Adrenal gland (tissue), 5 donors: ENCODE measurements at regions not wholly inside any gene's neighbourhood (a gene's known extent, or its start where the extent isn't known, plus 50 kb on each side); places are given as distances from the start of the nearest gene placed in this dataset.

Experiments
- CTCF ChIP-seq, 6 experiments: fragments of 450-650 bp in 4 of 6; fragments of 200-600 bp in 2 of 6; sonication (generic) in 1 of 6; IDR thresholded peaks; 1 replicate in 5 of 6; 2 replicates in 1 of 6; pipeline versions ENCODE4 v1.5.1 to v1.8.0; 2016 to 2021; ENCODE audit warnings: antibody characterized with exemption in 6 of 6, mild to moderate bottlenecking in 2 of 6, moderate library complexity in 1 of 6
- POLR2A ChIP-seq, 2 donors: fragments of 450-650 bp; IDR thresholded peaks; one replicate each; pipeline ENCODE4 v1.6.1; 2017; ENCODE audit warnings: antibody characterized with exemption in 2 of 2, mild to moderate bottlenecking in 2 of 2, moderate library complexity in 1 of 2
- donor health status: DM: no; HTN: no; CAD: no.

- TF ChIP-seq CTCF (IDR thresholded peaks at IDR 0.05) (no peak), POLR2A (IDR thresholded peaks at IDR 0.05) (no peak)
Measured at GRCh38 chr5:152474961-152475360, 69.9 kb upstream of the NMUR2 start.
